22Rv1 (cell line): ENCODE measurements at regions not wholly inside any gene's neighbourhood (a gene's known extent, or its start where the extent isn't known, plus 50 kb on each side); places are given as distances from the start of the nearest gene placed in this dataset.

Experiments used
- H3K27ac ChIP-seq: fragments of 450-650 bp; 2 replicates; pipeline ENCODE4 v1.5.1; 2017
- ZFX ChIP-seq: fragments of 450-650 bp; IDR thresholded peaks from 2 replicates; pipeline ENCODE4 v1.6.1; 2017; ENCODE audit warnings: antibody characterized with exemption, borderline replicate concordance
- TF ChIP-seq, protein P1 (sequence below): fragments of 450-650 bp; IDR thresholded peaks from 2 replicates; pipeline ENCODE4 v1.5.1; 2017; ENCODE audit warnings: mild to moderate bottlenecking

DNA sequence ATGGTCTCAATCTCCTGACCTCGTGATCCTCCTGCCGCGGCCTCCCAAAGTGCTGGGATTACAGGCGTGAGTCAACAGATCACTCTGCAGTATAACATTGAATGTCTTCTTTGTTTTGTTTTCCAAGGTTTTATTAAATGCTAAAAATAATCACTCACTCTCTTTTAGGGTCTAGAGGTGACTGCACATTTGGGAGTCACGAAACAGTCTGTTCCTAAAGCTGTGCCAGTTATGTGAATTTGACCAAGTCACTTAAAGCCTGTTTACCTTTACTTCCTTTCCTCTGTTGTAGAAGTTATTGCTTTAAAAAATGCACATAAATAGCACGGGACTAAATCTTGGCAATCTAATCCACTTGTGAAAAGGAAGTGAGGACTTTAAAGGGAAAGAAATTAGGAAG, 304.9 kb upstream of the PTGER4 start:
- no peak overlapping the region for H3K27ac ChIP-seq
- TF ChIP-seq ZFX = no peak
- TF ChIP-seq, protein P1, sequence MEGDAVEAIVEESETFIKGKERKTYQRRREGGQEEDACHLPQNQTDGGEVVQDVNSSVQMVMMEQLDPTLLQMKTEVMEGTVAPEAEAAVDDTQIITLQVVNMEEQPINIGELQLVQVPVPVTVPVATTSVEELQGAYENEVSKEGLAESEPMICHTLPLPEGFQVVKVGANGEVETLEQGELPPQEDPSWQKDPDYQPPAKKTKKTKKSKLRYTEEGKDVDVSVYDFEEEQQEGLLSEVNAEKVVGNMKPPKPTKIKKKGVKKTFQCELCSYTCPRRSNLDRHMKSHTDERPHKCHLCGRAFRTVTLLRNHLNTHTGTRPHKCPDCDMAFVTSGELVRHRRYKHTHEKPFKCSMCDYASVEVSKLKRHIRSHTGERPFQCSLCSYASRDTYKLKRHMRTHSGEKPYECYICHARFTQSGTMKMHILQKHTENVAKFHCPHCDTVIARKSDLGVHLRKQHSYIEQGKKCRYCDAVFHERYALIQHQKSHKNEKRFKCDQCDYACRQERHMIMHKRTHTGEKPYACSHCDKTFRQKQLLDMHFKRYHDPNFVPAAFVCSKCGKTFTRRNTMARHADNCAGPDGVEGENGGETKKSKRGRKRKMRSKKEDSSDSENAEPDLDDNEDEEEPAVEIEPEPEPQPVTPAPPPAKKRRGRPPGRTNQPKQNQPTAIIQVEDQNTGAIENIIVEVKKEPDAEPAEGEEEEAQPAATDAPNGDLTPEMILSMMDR = no peak

DNA sequence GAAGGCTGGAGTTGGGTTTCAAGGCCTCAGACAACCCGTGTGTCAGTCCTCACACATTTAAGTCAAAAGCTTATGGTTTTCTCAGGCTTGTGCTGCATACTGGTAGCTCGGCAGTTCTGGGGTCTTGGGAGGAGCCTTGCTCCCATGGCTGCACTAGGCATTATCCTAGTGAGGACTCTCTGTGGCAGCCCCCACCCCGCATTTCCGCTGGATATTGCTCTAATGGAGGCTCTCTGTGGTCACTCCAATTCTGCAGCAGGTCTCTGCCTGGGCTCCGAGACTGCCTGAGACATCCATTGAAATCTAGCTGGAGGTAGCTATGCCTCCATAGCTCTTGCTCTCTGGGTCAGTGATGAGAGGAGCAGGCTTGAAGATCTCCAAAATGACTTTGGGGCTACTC, 311.5 kb upstream of the PTGER4 start:
- TF ChIP-seq, protein P1 = no peak
- TF ChIP-seq ZFX = no peak

DNA sequence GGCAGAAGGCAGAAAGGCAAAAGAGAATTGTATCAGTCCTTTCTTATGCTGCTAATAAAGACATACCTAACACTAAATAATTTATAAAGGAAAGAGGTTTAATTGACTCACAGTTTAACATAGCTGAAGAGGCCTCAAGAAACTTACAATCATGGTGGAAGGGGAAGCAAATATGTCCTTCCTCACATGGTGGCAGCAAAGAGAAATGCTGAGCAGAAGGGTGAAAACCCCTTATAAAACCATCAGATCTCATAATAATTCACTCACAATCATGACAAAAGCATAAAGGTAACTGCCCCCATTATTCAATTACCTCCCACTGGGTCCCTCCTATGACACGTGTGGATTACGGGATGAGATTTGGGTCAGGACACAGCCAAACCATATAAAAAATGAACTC, 312.5 kb upstream of the PTGER4 start:
- no peak overlapping the region for H3K27ac ChIP-seq
- TF ChIP-seq, protein P1 = peak; percentile 44
- TF ChIP-seq ZFX = no peak

More for the DNA sequence above, 311.5 kb upstream of the PTGER4 start:
- no peak overlapping the region for H3K27ac ChIP-seq

DNA sequence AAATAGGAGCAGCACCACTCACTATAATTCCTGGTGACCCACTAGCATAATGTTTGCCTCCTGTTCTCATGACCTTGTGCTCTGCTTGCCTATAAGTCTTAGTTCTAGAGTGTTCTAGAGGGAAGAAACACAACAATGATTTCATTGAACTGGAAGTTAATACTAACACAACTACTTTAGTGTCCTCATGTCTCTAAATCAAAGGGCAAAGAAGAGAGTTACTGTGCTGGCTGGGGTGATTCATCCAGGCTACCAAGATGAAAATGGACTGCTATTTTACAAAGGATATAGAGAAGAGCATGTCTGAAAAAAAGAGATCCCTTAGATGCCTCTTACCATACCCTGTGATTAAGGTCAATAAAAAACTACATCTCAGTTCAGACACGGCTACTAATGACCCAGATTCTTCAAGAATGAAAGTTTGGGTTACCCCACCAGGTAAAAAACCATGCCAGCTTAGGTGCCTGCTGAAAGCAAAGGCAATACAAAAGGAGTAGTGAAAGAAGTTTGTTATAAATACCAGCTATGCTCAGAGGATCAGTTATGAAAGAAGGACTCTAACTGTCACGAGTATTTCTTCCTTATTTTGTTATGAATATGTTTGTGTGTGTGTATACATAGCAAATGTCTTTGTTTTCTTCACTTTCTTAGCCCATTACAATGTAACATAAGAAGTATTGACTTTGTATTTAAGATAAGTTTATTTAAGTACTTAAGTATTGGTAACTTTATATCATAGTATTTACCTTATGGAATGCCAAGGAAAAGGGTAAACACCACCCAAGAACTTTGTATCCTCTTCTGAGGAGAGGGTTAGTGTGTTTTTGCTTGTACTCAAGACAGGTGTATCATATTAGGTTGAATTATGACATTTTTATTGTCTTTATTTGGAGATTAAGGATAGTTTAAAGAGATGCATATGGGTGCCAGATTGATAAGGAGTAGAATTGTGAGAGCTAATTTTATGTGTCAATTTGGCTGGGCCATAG, 314.1 kb upstream of the PTGER4 start:
- TF ChIP-seq ZFX = no peak
- TF ChIP-seq, protein P1 = no peak
- peak overlapping the region; percentile 44 for H3K27ac ChIP-seq

DNA sequence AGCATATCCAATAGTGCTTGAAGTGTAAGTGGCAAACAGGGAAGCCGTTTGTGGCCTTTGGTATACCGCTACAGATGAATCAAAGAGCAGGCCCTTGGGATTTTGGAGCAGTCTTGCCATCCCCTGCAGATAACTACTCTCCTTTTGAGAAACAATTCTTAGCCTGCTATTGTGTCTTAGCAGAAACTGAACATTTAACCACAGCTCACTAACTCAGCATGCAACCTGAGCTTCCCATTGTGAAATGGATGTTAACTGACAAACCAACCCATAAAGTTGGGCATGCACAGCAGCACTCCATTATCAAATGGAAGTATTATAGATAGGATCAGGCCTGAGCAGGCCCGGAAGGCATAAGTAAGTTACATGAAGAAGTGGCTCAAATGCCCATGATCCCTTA, 315.3 kb upstream of the PTGER4 start:
- no peak overlapping the region for H3K27ac ChIP-seq
- TF ChIP-seq, protein P1 = no peak

DNA sequence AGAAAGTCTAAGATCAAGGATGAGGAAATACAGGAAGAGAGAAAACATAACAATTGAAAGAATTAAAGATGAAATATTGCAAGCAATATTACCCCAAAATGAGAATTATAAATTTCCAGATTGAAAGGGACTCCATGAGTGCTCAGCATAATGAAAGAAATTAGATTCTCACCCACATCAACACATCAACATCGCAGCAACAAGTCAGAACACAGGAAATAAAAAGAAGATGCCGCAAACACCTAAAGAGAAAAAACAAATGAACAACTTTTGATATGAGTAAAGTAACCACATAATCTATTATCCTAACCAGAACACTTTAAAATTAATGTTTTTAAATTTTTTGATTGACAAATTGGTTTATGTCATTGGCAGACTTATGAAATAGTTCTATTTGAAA, 318.3 kb upstream of the PTGER4 start:
- TF ChIP-seq, protein P1 = no peak
- no peak for TF ChIP-seq ZFX
- H3K27ac ChIP-seq = no peak overlapping the region

DNA sequence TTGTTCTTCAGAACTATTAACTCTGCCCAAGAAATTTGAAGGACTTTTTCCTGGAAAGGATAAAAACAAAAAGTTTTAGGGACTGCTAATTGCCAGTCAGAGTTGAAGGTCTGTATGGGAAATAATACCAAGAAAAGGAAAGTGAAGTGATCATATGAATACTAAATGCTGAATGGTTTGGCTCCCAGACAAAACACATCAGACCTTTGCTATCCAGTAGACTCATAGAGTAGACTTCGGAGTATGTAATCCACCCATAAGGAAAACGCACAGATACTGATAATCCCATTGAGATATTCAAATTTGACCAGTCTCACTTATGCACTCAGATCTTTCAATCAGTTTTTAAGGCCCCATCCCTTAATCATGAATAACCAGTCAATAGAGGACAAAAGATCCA, 319.0 kb upstream of the PTGER4 start:
- no peak overlapping the region for H3K27ac ChIP-seq
- no peak for TF ChIP-seq ZFX
- TF ChIP-seq, protein P1 = no peak
